Chondrocyte (in vitro differentiated cells): ENCODE measurements at regions not wholly inside any gene's neighbourhood (a gene's known extent, or its start where the extent isn't known, plus 50 kb on each side); places are given as distances from the start of the nearest gene placed in this dataset.

Experiments
- DNase-seq: peaks from one replicate; pipeline ENCODE4 v3.0.0; 2021; ENCODE audit warnings: mixed read lengths, low spot score
- H3K27ac Mint-ChIP-seq: one replicate; pipeline ENCODE4 v1.8.0; 2021; ENCODE audit warnings: mild to moderate bottlenecking, moderate library complexity, mixed read lengths; ENCODE audit not compliant: unreplicated experiment
- H3K27me3 Mint-ChIP-seq: 2 replicates; pipeline ENCODE4 v1.8.0; 2021; ENCODE audit warnings: low read depth, mixed read lengths
- H3K36me3 Mint-ChIP-seq: 2 replicates; pipeline ENCODE4 v1.8.0; 2021; ENCODE audit warnings: low read depth, mixed read lengths
- H3K4me1 Mint-ChIP-seq: 2 replicates; pipeline ENCODE4 v1.8.0; 2021; ENCODE audit warnings: low read depth, mild to moderate bottlenecking, mixed read lengths
- H3K4me3 Mint-ChIP-seq: one replicate; pipeline ENCODE4 v1.8.0; 2021; ENCODE audit warnings: mild to moderate bottlenecking, moderate library complexity, mixed read lengths; ENCODE audit not compliant: unreplicated experiment
- H3K9me3 Mint-ChIP-seq: 2 replicates; pipeline ENCODE4 v1.8.0; 2021; ENCODE audit warnings: low read depth, mixed read lengths
- CTCF ChIP-seq: fragments of 200-600 bp; sonication (generic); IDR thresholded peaks from 2 replicates; pipeline ENCODE4 v1.5.0; 2021; ENCODE audit warnings: antibody characterized with exemption, mild to moderate bottlenecking, moderate library complexity

DNA sequence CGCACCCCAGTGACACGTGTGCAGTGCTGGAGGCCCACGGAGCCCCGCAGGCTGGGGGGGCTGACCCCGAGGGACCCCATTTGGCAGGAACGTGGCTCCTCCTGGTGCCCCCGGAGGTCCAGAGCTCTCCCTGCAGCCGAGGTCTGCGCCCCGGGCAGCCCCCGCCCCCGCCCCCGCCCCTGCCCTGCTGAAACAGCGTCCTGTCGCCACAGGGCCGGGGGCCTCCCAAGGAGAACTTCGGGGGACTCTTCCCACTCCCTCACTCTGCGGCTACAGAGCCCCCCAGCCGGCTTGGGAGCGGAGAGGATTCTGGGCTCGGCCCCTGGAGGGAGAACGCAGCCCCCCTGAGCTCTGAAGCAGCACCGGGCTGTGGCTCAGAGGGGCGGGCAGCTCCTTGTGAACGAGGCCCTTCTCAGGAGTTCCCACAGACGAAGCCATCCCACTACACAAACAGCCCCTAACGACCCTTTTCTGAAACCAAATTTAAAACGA lies 115.2 kb downstream of the DLL1 start:
- Mint-ChIP-seq H3K27ac (no peak overlapping the region), H3K27me3 (peaks cover 27% of the 10 kb centered on the region), H3K36me3 (no peaks in the 10 kb centered on the region), H3K9me3 (peaks cover 3% of the 10 kb centered on the region), H3K4me3 (no peak overlapping the region), H3K4me1 (peaks cover 2% of the 10 kb centered on the region)
- no peak for DNase-seq
- TF ChIP-seq CTCF, result no peak

GRCh38 chr6:170174771-170175643 lies 115.9 kb downstream of the DLL1 start:
- TF ChIP-seq CTCF, result no peak
- DNase-seq, result peak; percentile 90
- H3K27ac Mint-ChIP-seq, result no peak overlapping the region
- peaks cover 25% of the 10 kb centered on the region for H3K27me3 Mint-ChIP-seq
- no peak overlapping the region for H3K4me3 Mint-ChIP-seq
- H3K4me1 Mint-ChIP-seq, result peaks cover 2% of the 10 kb centered on the region
- H3K9me3 Mint-ChIP-seq, result peaks cover 4% of the 10 kb centered on the region
- no peaks in the 10 kb centered on the region for H3K36me3 Mint-ChIP-seq

- no peak for DNase-seq
- peaks cover 4% of the 10 kb centered on the region for H3K9me3 Mint-ChIP-seq
- H3K27ac Mint-ChIP-seq, result no peak overlapping the region
- H3K4me1 Mint-ChIP-seq, result peaks cover 2% of the 10 kb centered on the region
- no peak overlapping the region for H3K4me3 Mint-ChIP-seq
- H3K36me3 Mint-ChIP-seq, result no peaks in the 10 kb centered on the region
- no peak for TF ChIP-seq CTCF
- peaks cover 24% of the 10 kb centered on the region for H3K27me3 Mint-ChIP-seq
Observed at GRCh38 chr6:170174124-170174770, 116.6 kb downstream of the DLL1 start.

DNA sequence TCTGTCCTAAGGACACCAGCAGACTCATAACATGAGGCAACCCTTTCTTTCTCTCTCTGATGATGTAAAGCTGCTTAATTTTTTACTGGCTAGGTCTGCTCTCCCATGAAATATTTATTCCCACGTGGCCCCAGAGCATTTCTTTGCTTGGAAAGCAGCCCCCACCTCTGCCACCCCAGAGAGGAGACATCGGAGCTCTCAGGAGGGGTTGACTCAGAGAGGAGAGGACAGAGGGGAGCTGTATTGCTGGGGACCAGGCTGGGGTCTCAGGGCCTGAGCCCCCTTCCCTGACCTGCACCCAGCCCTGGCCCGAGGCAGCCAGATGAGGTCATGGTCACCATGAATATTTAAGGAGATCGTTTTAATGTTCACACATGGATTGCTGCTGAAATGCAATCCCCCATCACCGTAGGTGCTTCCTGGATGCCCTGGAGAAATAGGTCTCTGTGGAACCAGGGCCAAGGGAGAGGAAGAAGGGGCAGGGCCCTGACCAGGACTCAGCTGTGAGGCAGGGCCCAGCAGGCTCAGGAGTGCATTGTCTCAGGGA lies 117.5 kb downstream of the DLL1 start:
- H3K27ac Mint-ChIP-seq, result no peak overlapping the region
- DNase-seq, result no peak
- H3K36me3 Mint-ChIP-seq, result peaks cover 3% of the 10 kb centered on the region
- H3K4me3 Mint-ChIP-seq, result no peak overlapping the region
- peaks cover 4% of the 10 kb centered on the region for H3K9me3 Mint-ChIP-seq
- peaks cover 2% of the 10 kb centered on the region for H3K4me1 Mint-ChIP-seq
- peaks cover 21% of the 10 kb centered on the region for H3K27me3 Mint-ChIP-seq
- TF ChIP-seq CTCF, result no peak

GRCh38 chr6:170172825-170173256 lies 118.0 kb downstream of the DLL1 start:
- no peak for DNase-seq
- Mint-ChIP-seq H3K9me3 (peaks cover 4% of the 10 kb centered on the region), H3K36me3 (peaks cover 5% of the 10 kb centered on the region), H3K27ac (no peak overlapping the region), H3K4me3 (no peak overlapping the region), H3K27me3 (peaks cover 21% of the 10 kb centered on the region), H3K4me1 (peaks cover 2% of the 10 kb centered on the region)
- TF ChIP-seq CTCF, result no peak
